ENCODE measurements at regions not wholly inside any gene's neighbourhood (a gene's known extent, or its start where the extent isn't known, plus 50 kb on each side); places are given as distances from the start of the nearest gene placed in this dataset.

GRCh38 chr12:13744561-13744960 lies 236.8 kb downstream of the GRIN2B start:
- DNase-seq (ENCODE audit: low spot score) (no peak), ATAC-seq (ENCODE audit: low FRiP score) (no peak)
- TF ChIP-seq CTCF (IDR thresholded peaks at IDR 0.05), result no peak

GRCh38 chr12:13740149-13740545 lies 241.3 kb downstream of the GRIN2B start:
- TF ChIP-seq CTCF (IDR thresholded peaks at IDR 0.05), result no peak
- no peak for ATAC-seq (ENCODE audit: low FRiP score)
- no peak for DNase-seq (ENCODE audit: low spot score)

GRCh38 chr12:13735734-13736133 lies 245.7 kb downstream of the GRIN2B start:
- ATAC-seq (ENCODE audit: low FRiP score), result no peak
- TF ChIP-seq CTCF (IDR thresholded peaks at IDR 0.05), result no peak

GRCh38 chr12:13734584-13735152 lies 246.7 kb downstream of the GRIN2B start:
- DNase-seq (ENCODE audit: low spot score) (no peak), ATAC-seq (ENCODE audit: low FRiP score) (no peak)
- TF ChIP-seq CTCF (IDR thresholded peaks at IDR 0.05), result no peak

More at GRCh38 chr12:13735734-13736133, 245.7 kb downstream of the GRIN2B start:
- no peak for DNase-seq (ENCODE audit: low spot score)

- DNase-seq (ENCODE audit: low spot score) (no peak), ATAC-seq (ENCODE audit: low FRiP score) (no peak)
- TF ChIP-seq CTCF (IDR thresholded peaks at IDR 0.05), result no peak
These were observed 253.7 kb downstream of the GRIN2B start for GRCh38 chr12:13727707-13728195.

- no peak for TF ChIP-seq CTCF (IDR thresholded peaks at IDR 0.05)
- no peak for ATAC-seq (ENCODE audit: low FRiP score)
- DNase-seq (ENCODE audit: low spot score), result no peak
These were observed 256.4 kb downstream of the GRIN2B start for GRCh38 chr12:13725049-13725448.

- DNase-seq (ENCODE audit: low spot score) (no peak), ATAC-seq (ENCODE audit: low FRiP score) (no peak)
These were observed 257.3 kb downstream of the GRIN2B start for GRCh38 chr12:13724136-13724535.

More at GRCh38 chr12:13724136-13724535, 257.3 kb downstream of the GRIN2B start:
- no peak for TF ChIP-seq CTCF (IDR thresholded peaks at IDR 0.05)
